ENCODE measurements at regions not wholly inside any gene's neighbourhood (a gene's known extent, or its start where the extent isn't known, plus 50 kb on each side); places are given as distances from the start of the nearest gene placed in this dataset.
"Not testable (repeated sequence)": the region's sequence is repeated elsewhere in the genome, so short reads cannot be mapped to it uniquely, and the experiment has no call there.

DNA sequence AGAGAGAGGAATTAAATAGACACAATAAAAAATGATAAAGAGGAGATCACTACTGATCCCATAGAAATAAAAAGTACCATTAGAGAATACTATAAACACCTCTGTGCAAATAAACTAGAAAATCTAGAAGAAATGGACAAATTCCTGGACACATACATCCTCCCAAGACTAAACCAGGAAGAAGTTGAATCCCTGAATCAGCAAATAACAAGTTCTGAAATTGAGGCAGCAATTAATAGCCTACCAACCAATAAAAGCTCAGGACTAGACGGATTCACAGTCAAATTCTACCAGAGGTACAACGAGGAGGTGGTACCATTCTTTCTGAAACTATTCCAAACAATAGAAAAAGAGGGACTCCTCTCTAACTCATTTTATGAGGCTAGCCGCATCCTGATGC, 862.7 kb upstream of the NRXN1 start:
- DNase-seq (ENCODE audit: low spot score), result not testable (repeated sequence)

DNA sequence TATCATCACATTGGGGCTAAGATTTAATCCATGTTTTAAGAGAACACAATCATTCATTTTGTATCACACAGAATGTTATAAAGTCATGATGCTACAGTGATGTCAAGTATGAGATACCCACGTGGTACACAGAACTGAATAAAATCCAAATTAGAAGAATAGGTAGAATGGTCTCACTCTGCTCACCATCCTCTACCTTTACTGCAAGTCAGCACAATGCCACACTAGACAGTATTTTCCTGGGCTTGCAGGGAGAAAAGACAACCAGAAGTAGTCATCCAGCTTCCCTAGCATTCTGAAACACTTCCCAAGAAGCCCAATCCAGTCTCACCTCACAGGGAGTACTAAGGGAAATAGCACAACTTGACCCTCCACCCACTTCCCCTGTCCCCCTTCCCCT, 856.2 kb upstream of the NRXN1 start:
- DNase-seq (ENCODE audit: low spot score), result no peak

DNA sequence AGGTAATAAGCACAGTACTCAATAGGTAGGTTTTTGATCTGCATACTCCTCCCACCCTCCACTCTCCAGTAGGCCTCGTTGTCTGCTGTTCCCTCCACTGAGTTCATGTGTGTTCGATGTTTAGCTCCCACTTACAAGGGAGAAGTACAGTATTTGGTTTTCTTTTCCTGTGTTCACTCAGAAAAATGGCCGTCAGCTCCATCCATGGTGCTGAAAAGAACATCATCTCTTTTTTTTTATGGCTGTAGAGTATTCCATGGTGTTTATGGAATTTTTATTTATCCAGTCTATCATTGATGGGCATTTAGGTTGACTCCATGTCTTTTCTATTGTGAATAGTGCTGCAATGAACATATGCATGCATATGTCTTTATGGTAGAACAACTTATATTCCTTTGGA, 849.7 kb upstream of the NRXN1 start:
- DNase-seq (ENCODE audit: low spot score), result no peak

DNA sequence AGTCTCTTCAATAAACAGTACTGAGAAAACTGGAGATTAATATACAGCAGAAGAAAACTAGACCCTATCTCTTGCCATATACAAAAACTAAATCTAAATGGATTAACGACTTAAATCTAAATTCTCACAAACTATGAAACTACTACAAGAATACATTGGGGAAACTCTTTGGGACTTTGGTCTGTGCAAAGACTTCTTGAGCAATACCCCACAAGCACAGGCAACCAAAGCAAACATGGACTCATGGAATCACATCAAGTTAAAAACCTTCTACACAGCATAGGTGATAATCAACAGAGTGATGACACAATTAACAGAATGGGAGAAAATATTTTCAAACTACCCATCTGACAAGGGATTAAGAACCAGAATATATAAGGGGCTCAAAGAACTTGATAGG, 848.2 kb upstream of the NRXN1 start:
- DNase-seq (ENCODE audit: low spot score), result no peak

DNA sequence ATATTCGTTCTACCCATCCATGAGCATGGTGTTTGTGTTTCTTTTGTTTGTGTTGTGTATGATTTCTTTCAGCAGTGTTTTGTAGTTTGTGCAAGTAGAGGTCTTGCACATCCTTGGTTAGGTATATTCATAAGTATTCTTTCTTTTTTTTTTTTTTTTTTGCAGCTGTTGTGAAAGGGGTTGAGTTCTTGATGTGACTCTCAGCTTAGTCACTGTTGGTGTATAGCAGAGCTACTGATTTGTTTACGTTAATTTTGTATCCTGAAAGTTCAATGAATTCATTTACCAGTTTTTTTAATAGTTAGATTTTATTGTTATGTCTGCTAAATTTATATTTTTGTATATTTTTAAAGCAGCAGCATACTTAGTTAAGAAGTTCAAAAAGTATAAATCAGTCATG, 834.4 kb upstream of the NRXN1 start:
- no peak for DNase-seq (ENCODE audit: low spot score)

DNA sequence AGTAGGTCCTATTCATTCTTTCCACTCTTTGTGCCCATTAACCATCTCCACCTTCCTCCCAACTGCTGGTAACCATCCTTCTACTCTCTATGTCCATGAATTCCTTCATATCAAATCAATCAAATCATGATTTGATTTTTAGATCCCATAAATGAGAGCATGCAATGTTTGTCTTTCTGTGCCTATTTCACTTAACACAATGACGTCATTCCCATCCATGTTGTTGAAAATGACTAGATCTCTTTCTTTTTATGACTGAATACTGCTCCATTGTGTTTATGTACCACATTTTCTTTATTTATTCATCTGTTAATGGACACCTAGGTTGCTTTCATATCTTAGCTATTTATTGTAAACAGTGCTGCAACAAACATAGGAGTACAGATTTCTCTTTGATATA, 827.3 kb upstream of the NRXN1 start:
- DNase-seq (ENCODE audit: low spot score), result no peak

DNA sequence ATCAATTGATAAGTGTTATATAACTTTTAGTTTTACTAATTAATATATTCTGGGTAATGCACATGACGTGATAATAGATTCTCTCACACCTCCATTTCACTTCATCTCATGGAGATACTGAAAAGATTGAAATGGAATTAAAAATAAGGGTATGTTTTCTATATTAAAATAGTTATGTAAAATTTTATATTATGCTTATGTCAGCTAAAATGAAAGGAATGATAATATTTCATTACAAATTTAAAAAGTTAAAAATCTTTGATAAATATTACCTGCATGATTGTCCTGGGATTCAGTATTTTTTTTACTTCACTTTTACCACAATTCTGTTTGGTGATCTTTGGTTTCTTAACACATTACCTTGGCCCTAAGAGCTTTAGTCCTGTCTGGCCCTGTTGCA, 823.8 kb upstream of the NRXN1 start:
- no peak for DNase-seq (ENCODE audit: low spot score)

DNA sequence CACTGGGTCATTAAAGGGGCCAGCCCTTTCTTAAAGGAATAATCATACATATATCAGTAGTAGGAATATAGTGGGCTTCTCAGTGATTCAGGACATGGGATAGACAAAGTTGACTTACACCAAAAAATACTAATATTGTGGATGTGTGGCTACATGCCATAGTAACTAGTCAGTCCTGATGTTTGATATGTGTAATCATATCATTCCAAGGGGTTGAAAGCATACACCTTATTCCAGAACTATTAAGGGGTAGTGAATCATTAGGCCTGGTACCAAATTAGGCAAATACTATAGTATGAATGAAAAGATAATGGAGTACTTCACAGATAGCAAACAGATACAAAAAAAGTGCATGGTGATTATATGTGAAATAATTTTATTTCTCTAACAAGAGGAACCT, 814.9 kb upstream of the NRXN1 start:
- no peak for DNase-seq (ENCODE audit: low spot score)

DNA sequence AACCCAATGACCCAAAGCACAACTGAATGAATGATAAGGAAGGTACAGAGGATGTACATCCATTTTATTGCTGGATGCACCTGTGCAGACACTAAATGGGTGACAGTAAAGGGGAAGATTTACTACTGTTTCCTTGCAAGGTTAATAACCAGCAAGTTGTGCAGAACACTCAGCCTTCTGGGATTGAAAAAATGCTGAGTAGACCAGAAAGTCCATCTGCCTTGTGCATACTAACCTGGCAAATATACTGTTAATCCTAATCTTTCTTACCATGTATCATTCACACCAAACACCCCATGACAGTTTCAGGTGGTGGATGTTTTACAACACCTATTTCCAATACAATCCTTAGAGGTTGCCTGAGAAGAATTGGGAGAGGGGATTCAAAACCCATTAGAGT, 814.1 kb upstream of the NRXN1 start:
- no peak for DNase-seq (ENCODE audit: low spot score)

DNA sequence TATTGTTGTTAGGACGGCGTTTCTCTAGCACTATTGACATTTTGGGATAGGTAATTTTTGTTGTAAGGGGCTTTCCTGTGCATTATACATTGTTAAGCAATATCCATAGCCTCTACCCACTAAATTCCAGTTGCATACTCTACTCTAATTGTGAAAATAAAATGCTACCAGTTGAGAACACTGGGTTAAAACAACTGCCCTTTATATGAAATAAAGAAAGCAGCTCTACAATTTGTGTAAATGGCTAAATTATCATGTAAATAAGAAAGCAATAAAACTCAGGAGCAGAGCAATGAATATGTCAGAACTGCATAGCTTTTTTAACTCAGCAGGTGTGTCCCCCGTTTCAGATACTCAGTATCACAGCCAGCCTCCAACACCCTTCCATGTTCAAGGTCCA, 812.7 kb upstream of the NRXN1 start:
- no peak for DNase-seq (ENCODE audit: low spot score)

DNA sequence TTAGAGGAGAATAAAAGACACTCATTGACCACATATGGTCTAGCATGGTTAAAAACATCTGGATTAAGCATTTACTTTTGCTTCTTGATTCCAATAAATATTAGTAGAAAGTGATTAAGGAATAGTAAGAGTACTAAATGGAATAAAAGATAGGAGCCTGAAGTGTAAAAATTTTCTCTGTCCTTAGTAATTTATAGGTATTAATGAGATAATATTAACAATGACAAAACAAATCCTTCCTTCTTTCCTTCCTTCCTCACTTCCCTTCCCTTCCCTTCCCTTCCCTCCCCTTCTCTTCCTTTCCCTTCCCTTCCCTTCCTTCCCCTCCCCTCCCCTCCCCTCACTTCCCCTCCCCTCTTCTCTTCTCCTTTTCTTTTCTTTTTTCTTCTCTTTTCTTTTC, 797.5 kb upstream of the NRXN1 start:
- no peak for DNase-seq (ENCODE audit: low spot score)

DNA sequence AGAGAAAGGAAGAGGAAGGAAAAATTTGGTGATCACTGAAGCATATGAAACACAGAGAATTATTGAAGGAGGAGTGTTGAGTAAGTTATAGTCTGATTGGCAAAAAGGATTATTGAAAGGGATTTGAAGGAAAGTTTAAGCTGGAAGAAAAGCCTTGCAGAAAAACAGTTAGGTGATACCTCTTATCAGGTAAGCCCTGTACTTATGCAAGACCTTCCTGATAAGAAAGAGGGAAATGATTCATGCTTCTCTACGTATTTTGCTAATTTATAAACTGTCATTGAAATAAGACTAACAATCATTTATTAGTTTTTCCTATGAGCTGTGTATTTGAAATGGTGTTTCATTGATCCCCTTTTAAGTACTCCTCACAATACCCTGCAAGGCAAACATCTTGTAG, 793.9 kb upstream of the NRXN1 start:
- no peak for DNase-seq (ENCODE audit: low spot score)

DNA sequence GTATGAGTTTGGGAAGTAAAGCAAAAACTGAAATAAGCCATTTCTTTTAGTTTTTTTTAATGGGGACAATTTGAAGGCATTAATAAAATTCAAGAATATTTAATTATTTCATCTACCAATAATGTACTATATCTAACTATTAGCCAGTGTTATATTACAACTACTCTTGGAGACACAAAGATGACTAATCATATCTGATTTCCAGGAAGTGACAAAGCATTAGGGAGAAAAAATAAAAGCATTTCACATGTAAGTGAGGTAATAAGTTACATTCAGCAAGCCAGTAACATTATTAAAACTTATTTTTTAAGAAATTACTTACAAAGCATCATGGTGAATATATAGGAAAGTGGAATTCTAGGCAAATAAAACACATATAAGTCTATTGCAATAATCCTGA, 781.3 kb upstream of the NRXN1 start:
- no peak for DNase-seq (ENCODE audit: low spot score)

DNA sequence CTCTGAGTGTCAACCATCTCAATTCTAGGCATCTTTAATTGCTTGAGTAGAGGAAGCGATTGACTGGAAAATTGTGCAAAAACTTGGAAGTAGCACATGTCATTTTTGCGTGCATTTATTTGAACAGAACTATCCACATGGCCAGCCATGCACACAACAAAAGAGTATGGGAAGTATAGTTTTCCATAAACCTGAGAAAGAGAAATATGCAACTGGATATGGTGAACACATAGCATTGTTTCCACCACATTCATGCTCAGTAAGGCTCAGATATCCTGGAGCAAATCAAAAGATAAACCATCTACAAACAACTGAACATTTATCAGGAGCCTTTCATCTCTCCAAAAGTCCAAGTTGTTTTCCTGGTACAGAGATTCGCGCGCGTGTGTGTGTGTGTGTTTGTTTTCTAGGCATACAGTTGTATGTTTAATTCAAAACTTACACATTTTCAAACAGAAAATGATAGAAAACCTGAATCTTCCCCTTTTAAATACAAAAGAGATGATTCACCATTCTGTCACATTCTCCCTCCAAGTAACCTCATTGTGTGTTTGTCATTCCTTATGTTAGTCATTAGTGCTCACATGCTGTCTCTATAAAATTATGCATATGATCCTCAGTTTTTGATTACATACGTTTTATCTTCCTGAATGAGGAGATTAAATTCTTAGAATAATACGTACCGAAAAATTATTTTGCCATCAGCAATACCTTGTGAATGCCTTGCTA, 780.4 kb upstream of the NRXN1 start:
- no peak for DNase-seq (ENCODE audit: low spot score)

DNA sequence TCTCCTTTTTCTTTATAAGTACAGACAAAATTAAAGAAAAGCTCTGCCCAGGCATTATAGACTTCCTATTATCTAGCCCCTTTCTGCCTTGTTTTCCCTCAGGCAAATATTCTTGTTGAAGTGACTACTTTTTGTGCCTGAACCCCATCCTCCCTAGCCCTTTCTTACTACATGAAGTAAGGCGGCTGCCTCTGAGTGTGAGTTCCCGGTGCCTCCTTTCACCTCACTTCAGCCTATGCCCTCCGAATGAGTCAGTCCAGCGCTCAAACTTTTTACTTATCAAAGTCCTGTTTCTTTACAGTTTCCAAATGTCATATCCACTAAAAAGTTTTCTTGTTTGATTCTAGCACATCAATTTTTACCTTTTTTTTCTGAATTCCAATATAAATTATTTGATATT, 778.3 kb upstream of the NRXN1 start:
- DNase-seq (ENCODE audit: low spot score), result no peak

DNA sequence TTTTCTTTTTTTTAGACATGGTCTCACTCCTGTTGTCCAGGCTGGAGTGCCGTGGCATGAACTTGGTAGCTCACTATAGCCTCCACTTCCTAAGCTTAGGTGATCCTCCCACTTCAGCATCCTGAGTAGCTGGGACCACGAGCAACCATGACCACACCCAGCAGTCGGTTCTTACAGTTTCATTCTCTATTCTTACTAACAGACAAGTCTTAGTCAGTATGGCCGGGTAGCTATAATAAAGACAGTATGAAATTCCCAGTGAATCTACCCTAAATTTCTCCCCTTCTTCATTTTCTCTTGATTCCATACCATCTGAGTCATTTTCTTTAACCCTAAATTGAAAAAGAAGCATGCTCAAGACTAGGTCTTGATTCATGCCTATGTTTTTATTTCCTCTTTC, 775.3 kb upstream of the NRXN1 start:
- DNase-seq (ENCODE audit: low spot score), result no peak

DNA sequence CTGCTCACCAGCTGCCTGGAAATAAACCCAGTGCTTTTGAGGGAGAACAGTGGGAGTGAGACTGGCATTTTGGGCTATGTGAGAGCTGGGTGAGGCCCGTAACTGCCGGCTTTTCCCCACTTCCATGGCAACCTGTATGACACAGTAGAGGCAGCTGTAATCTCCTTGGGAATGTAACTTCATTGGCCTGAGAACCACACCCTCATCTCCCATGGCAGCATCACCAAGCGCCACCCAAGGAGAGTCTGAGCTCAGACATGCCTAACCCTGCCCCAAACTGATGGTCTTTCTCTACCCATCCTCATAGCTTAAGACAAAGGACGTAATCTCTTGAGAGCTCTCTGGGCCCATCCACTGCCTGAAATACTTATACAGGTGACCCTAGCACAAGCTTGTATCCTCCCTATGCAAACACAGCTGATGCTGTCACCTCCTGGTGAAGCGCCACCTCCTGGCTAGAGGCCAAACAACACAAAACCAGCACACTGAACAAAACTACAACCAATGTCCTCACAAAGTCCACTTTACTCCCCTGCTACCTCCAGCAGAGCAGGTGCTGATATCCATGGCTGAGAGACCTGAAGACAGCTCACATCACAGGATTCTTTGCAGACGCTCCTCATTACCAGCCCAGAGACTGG, 763.4 kb upstream of the NRXN1 start:
- DNase-seq (ENCODE audit: low spot score), result no peak

DNA sequence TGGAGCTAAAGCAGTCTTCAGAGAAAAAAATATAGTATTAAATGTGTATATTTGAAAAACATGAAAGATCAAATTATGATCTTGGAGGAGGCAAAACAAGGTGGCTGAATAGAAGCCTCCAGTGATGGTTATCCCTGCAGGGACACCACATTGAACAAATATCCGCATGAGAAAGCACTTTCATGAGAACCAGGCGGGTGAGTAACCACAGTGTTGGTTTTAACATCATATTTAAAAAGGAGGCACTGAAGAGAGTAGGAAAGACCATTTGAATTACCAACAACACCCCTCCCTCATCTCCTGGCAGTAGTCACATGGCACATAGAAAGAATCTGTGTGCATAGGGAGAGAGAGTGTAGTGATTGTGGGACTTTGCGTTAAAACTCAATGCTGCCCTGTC, 759.6 kb upstream of the NRXN1 start:
- DNase-seq (ENCODE audit: low spot score), result no peak

DNA sequence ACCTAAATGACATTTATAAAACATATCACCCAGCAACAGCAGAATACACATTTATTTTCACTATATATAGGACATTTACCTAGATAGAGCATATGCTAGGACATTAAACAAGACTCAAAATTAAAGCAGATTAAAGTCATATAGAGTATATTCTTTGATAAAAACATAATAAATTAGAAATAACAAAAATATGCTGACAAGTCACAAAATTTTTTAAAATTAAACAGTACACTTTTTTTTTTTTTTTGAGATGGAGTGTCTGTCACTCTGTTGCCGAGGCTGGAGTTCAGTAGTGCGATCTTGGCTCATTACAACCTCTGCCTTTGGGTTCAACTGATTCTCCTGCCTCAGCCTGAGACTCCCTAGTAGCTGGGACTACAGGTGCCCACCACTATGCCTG, 758.9 kb upstream of the NRXN1 start:
- no peak for DNase-seq (ENCODE audit: low spot score)

DNA sequence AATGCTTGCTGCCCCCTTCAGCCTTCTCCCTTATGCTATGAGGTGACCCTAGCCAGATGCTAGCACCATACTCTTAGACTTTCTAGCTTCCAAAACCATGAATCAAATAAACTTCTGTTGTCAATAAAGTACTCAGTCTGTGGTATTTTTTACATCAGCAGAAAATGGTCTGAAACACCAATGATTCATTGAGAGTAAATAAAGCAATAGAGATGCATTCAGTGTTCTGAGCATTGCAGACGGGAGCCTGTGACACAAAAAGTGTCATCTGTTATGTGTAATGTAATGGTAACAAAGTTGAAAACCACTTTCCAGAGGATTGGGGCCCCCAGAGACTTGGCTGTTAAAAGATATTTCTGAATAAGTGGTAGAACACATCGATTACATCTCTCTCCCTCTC, 758.0 kb upstream of the NRXN1 start:
- DNase-seq (ENCODE audit: low spot score), result no peak

DNA sequence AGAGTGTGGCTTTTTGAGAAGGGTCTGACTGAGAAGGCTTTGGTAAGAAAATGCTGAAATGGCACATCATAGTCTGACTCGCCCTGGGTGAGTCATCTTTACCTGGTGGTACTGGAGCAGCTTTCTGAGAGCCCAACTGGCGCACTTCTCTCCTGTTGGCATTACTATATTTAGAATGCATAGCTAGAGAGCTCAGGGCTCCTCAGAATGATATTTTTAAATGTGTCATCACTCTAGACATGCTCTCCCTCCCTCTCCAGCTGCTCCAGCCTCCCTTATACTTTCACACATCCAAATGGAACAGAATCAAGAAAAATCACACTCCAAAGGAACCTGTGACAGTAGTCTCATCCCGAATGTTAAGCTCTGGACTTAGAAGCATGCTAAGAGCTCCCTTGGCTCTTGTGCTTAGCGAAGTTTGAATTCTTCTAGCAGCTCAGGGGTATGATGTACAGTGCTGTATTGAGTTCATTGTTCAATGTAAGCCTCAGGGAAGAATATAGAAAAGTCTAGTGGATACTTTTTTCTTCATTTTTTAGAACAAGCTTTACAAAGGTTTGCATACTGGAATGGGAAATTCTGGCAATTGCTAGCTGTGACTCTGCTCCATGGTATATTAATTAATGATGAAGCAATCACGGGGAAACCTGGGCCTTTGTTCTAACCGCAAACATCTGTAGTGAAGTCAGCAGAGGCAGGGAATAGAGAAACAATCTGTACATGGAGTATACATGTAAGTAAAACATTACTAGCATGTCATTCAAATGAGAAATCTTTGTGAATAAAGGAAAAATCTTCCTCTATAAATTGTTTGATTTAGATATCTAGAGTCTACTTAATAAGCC, 751.2 kb upstream of the NRXN1 start:
- peak; percentile 6 for DNase-seq (ENCODE audit: low spot score)

DNA sequence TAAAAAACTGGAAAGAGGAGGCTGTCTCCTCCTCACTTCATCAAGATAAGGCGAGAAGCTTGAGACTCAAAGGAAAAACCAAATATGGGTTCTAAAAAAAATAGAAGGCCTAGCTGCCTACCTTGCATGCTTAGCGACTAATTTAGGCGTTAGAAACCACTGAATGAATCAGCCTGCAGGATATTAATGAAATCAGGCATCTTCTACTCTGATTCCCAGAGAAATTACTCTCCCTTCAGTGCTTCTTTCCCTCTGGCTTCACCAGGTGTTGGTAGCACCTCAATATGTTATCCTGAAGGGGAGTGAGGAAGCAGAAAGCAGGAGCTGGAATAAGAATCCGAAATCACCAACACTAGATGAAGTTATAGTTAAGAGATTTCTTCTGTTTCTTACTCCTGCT, 749.8 kb upstream of the NRXN1 start:
- DNase-seq (ENCODE audit: low spot score), result no peak

DNA sequence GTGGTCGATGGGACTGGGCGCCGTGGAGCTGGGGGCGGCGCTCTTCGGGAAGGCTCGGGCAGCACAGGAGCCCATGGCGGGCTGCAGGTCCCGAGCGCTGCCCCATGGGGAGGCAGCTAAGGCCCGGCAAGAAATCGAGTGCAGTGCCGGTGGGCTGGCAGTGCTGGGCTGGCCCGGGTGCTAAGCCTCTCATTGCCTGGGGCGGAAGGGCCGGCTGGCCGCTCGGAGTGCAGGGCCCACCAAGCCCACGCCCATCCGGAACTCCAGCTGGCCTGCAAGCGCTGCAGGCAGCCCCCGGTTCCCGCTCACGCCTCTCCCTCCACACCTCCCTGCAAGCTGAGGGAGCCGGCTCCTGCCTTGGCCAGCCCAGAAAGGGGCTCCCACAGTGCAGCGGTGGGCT, 748.4 kb upstream of the NRXN1 start:
- no peak for DNase-seq (ENCODE audit: low spot score)

All from pons (tissue), 1 donor.